Osteoblast (primary cell): ENCODE measurements at regions not wholly inside any gene's neighbourhood (a gene's known extent, or its start where the extent isn't known, plus 50 kb on each side); places are given as distances from the start of the nearest gene placed in this dataset.
"Not testable (repeated sequence)": the region's sequence is repeated elsewhere in the genome, so short reads cannot be mapped to it uniquely, and the experiment has no call there.

Experiments
- DNase-seq: peaks from one replicate; pipeline ENCODE4 v3.0.0; 2011; ENCODE audit warnings: low spot score, mixed read lengths; ENCODE audit not compliant: insufficient read length; ENCODE audit errors: missing footprints
- H2AFZ ChIP-seq: 2 replicates; pipeline ENCODE4 v1.6.0; 2011; ENCODE audit warnings: mild to moderate bottlenecking, low read length
- H3K27ac ChIP-seq: 2 replicates; pipeline ENCODE4 v1.5.1; 2011; ENCODE audit warnings: mild to moderate bottlenecking, low read depth, low read length, moderate library complexity
- H3K27me3 ChIP-seq: 2 replicates; pipeline ENCODE4 v1.6.0; 2012; ENCODE audit warnings: mild to moderate bottlenecking, control low read depth, inconsistent platforms, low read length, moderate library complexity; ENCODE audit not compliant: insufficient read depth
- H3K36me3 ChIP-seq: 2 replicates; pipeline ENCODE4 v1.5.1; 2011; ENCODE audit warnings: mild to moderate bottlenecking, low read length, control low read depth, moderate library complexity; ENCODE audit not compliant: insufficient read depth
- H3K4me1 ChIP-seq: 2 replicates; pipeline ENCODE4 v1.5.1; 2011; ENCODE audit warnings: mild to moderate bottlenecking, low read length, control low read depth, moderate library complexity; ENCODE audit not compliant: insufficient read depth
- H3K4me2 ChIP-seq: 2 replicates; pipeline ENCODE4 v1.6.0; 2011; ENCODE audit warnings: mild to moderate bottlenecking, low read length; ENCODE audit not compliant: insufficient read depth
- H3K4me3 ChIP-seq: fragments of 200-600 bp; sonication (generic); 3 replicates; pipeline ENCODE4 v1.5.1; 2012; ENCODE audit warnings: mild to moderate bottlenecking, low read length, inconsistent platforms; ENCODE audit not compliant: insufficient read depth
- H3K79me2 ChIP-seq: 2 replicates; pipeline ENCODE4 v1.6.0; 2012; ENCODE audit warnings: mild to moderate bottlenecking, low read length, control low read depth, inconsistent platforms; ENCODE audit not compliant: insufficient read depth
- H3K9me3 ChIP-seq: 2 replicates; pipeline ENCODE4 v1.5.1; 2011; ENCODE audit warnings: low read depth, low read length, control low read depth
- H4K20me1 ChIP-seq: 2 replicates; pipeline ENCODE4 v1.6.0; 2012; ENCODE audit warnings: mild to moderate bottlenecking, low read length, control low read depth; ENCODE audit not compliant: insufficient read depth
- CTCF ChIP-seq: IDR thresholded peaks from 2 replicates; pipeline ENCODE4 v1.5.1; 2011; ENCODE audit warnings: mild to moderate bottlenecking, low read depth, low read length, moderate library complexity; ENCODE audit errors: extremely low read depth

DNA sequence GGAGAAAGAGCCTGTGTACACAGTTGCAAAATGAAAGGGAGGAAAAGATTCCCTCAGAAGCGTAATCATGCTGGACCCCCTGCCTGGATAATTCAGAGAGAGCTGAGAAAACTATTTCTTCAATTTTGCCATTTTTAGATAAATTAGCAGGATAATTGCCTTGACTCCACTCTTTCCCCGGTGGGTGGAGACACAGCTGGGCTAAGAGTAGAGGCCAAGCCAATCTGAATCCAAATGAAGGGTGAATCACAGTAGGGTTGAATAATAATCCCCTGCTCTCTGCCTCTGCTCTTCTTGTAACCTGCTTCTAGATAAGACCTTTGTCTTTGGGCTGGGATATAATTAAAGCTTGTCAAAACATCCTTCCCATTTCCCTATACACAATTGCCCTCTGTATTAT, 150.1 kb downstream of the CAPZA3 start:
- no peak for TF ChIP-seq CTCF
- H3K4me3 ChIP-seq: no peak overlapping the region
- H3K36me3 ChIP-seq: no peaks in the 10 kb centered on the region
- no peaks in the 10 kb centered on the region for H3K79me2 ChIP-seq
- H3K4me1 ChIP-seq: no peaks in the 10 kb centered on the region
- H3K9me3 ChIP-seq: no peaks in the 10 kb centered on the region
- H3K4me2 ChIP-seq: no peak overlapping the region
- H3K27ac ChIP-seq: no peak overlapping the region
- H2AFZ ChIP-seq: no peak overlapping the region
- no peaks in the 10 kb centered on the region for H4K20me1 ChIP-seq
- DNase-seq: no peak
- no peaks in the 10 kb centered on the region for H3K27me3 ChIP-seq

GRCh38 chr12:18890621-18891020, 152.7 kb downstream of the CAPZA3 start:
- not testable (repeated sequence) for DNase-seq, H3K9me3 ChIP-seq, H3K4me3 ChIP-seq, H4K20me1 ChIP-seq, H3K79me2 ChIP-seq, H3K27ac ChIP-seq, H3K4me1 ChIP-seq, H3K4me2 ChIP-seq, H3K27me3 ChIP-seq, H2AFZ ChIP-seq, H3K36me3 ChIP-seq

- no peak overlapping the region for H3K4me2 ChIP-seq
- DNase-seq: no peak
- H2AFZ ChIP-seq: no peak overlapping the region
- H3K4me3 ChIP-seq: no peak overlapping the region
- H4K20me1 ChIP-seq: no peaks in the 10 kb centered on the region
- no peak overlapping the region for H3K27ac ChIP-seq
- no peaks in the 10 kb centered on the region for H3K27me3 ChIP-seq
- H3K9me3 ChIP-seq: no peaks in the 10 kb centered on the region
- TF ChIP-seq CTCF: no peak
- H3K79me2 ChIP-seq: no peaks in the 10 kb centered on the region
- no peaks in the 10 kb centered on the region for H3K36me3 ChIP-seq
- no peaks in the 10 kb centered on the region for H3K4me1 ChIP-seq
These were observed 157.6 kb downstream of the CAPZA3 start for GRCh38 chr12:18895540-18895939.

DNA sequence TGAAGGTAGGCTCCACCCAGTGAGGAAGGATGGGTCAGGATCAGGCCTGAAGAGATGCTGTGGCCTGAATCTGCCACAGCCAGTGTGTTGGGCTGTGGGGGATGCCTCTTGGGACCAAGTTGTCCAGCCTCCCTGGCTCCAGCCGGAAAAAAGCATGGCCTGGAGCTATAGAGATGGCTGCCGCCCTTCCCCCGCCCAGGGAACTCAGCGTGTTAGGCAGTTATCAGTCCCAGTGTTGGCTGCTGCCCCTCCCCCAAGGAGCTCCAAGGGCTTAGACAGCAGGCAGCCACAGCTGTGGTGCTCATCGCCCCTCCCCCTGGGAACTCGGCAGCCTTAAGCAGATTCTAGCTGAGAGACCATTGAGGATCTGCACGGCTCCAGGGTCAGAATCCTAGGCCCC, 158.0 kb downstream of the CAPZA3 start:
- Histone ChIP-seq H3K27ac (no peak overlapping the region), H4K20me1 (no peaks in the 10 kb centered on the region), H2AFZ (no peak overlapping the region), H3K4me2 (no peak overlapping the region), H3K4me1 (no peaks in the 10 kb centered on the region), H3K4me3 (no peak overlapping the region), H3K36me3 (no peaks in the 10 kb centered on the region), H3K27me3 (no peaks in the 10 kb centered on the region), H3K9me3 (no peaks in the 10 kb centered on the region), H3K79me2 (no peaks in the 10 kb centered on the region)
- DNase-seq: no peak
- no peak for TF ChIP-seq CTCF

DNA sequence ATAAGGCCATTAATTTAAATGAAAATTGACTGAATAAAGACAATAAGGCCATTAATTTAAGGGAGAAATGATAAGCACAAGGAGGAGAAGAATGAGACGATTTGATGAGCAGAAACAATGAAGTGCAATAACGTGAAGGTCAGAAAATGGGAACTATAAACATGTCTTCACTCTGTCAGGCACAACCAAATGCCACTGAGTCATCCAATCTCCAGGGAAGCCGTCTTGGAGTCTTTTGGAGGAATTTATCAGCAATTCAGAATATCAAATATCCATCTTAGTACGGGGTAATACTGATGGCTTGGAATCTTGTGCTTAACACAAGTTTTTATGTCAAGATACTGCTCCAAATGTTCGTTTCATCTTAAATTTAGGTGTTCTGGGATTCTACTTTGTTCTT, 159.9 kb downstream of the CAPZA3 start:
- H3K36me3 ChIP-seq: no peaks in the 10 kb centered on the region
- no peaks in the 10 kb centered on the region for H3K79me2 ChIP-seq
- no peak for TF ChIP-seq CTCF
- no peak overlapping the region for H3K27ac ChIP-seq
- H4K20me1 ChIP-seq: no peaks in the 10 kb centered on the region
- no peak overlapping the region for H3K4me2 ChIP-seq
- no peak overlapping the region for H2AFZ ChIP-seq
- H3K4me1 ChIP-seq: no peaks in the 10 kb centered on the region
- no peak for DNase-seq
- no peaks in the 10 kb centered on the region for H3K27me3 ChIP-seq
- no peaks in the 10 kb centered on the region for H3K9me3 ChIP-seq
- no peak overlapping the region for H3K4me3 ChIP-seq
